Pancreas (tissue), 10 donors: ENCODE measurements at regions not wholly inside any gene's neighbourhood (a gene's known extent, or its start where the extent isn't known, plus 50 kb on each side); places are given as distances from the start of the nearest gene placed in this dataset.
A peak's percentile ranks its signal among the peaks of the same experiment; 100 is the strongest.

Experiments
- ATAC-seq, 4 donors: fragments of 200-7000 bp; cut with Tn5 transposase; one replicate each; pipeline versions ENCODE4 v1.8.0 to v1.9.1; 2020; ENCODE audit warnings: mild to moderate bottlenecking in 4 of 4, moderate library complexity in 4 of 4
- DNase-seq, 6 donors: peaks; one replicate each; pipeline ENCODE4 v3.0.0-alpha.2; 2020
- FAIRE-seq: peaks from 2 replicates; lab custom pipeline; 2012; peaks lifted over from hg19 to GRCh38; lab: Jason Lieb, UNC
- H3K27ac ChIP-seq, 4 donors: fragments of 200-600 bp; sonication (generic); 1 replicate in 3 of 4; 2 replicates in 1 of 4; pipeline versions ENCODE4 v1.5.0 to v1.8.0; 2020
- H3K27me3 ChIP-seq, 4 donors: fragments of 200-600 bp; one replicate each; pipeline ENCODE4 v1.8.0; 2021
- H3K36me3 ChIP-seq, 3 donors: fragments of 200-600 bp; sonication (generic) in 1 of 3; one replicate each; pipeline versions ENCODE4 v1.5.0 to v1.8.0; 2020 to 2021
- H3K4me1 ChIP-seq, 3 donors: fragments of 200-600 bp; one replicate each; pipeline ENCODE4 v1.8.0; 2021
- H3K4me3 ChIP-seq, 4 donors: fragments of 200-600 bp; sonication (generic) in 2 of 4; one replicate each; pipeline versions ENCODE4 v1.5.0 to v1.8.0; 2020 to 2021
- H3K9me3 ChIP-seq, 4 donors: fragments of 200-600 bp; one replicate each; pipeline ENCODE4 v1.8.0; 2021
- CTCF ChIP-seq, 4 donors: fragments of 200-600 bp; sonication (generic) in 3 of 4; IDR thresholded peaks; one replicate each; pipeline versions ENCODE4 v1.5.0 to v1.8.0; 2021; ENCODE audit warnings: antibody characterized with exemption in 4 of 4
- WGBS, 2 donors: extraction: QIAGEN DNeasy Blood & Tissue Kit; methylation state at CpG; one replicate each; pipeline ENCODE4 v1.1.7; 2013; 5-methylcytosine and 5-hydroxymethylcytosine counted together
- intact Hi-C, 3 donors: fragments of 100-400 bp; cut with DNase I; formaldehyde crosslinking; loops; one replicate each; pipeline versions ENCODE4 v1.11.1 to v1.14.2; 2022
- donor health status: healthy with polysubstance abuse.
- donor health status: DM: no; HTN: no; CAD: no; lungs with moderate emphysema.
- donor health status: DM: no; HTN: no; CAD: no.
- donor health status: control.
- donor health status: control.
- donor health status: Bipolar disorder and iron deficiency.
- donor health status: DM: yes; HTN: yes; CAD: no.
- donor health status: DM: no; HTN: no; CAD: no.
- donor health status: DM: no; HTN: no; CAD: no.
- donor health status: DM: yes; HTN: yes; CAD: no.

DNA sequence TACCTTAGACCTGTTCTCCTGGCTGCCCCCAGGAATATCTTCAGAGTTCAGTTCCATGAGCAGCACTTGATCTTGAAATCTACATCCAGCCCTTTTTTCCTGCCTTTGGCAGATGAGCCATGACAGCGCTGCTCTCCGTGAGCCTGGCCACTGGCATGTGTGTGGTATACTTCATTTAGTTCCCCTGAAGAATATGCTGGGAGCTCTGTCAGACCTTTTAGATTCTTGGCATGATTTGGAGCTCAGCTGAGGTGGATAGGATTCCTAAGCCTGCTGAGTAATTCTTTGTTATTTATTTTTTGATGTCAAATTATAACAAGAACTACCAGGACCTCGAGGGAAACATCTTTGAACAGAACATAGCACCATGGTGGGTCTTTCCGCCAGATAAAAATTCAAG, 121.7 kb downstream of the EDEM1 start:
- WGBS, 2 donors, result 73 to 74% methylated on average over 4 of the region's 4 CpGs
- TF ChIP-seq CTCF (IDR thresholded peaks at IDR 0.05), result no peak
- no peak for FAIRE-seq

GRCh38 chr3:5309602-5310001, 122.1 kb downstream of the EDEM1 start:
- Histone ChIP-seq H3K4me1 (no peaks in the 10 kb centered on the region), H3K27me3 (no peaks in the 10 kb centered on the region), H3K4me3 (no peak overlapping the region), H3K9me3 (no peaks in the 10 kb centered on the region), H3K36me3 (no peaks in the 10 kb centered on the region), H3K27ac (no peak overlapping the region)
- DNase-seq (no peak), ATAC-seq (peak in 1 of 4 donors; percentile 52), FAIRE-seq (no peak)
- TF ChIP-seq CTCF (IDR thresholded peaks at IDR 0.05), result no peak
- WGBS, 2 donors, result 18 to 23% methylated on average over 3 of the region's 3 CpGs
- intact Hi-C loops, result no loop called here

More for the DNA sequence above, 121.7 kb downstream of the EDEM1 start:
- H3K4me1 ChIP-seq, result no peaks in the 10 kb centered on the region
- no peak for DNase-seq
- no peak overlapping the region for H3K27ac ChIP-seq
- intact Hi-C loops, result no loop called here
- no peaks in the 10 kb centered on the region for H3K9me3 ChIP-seq
- ATAC-seq, result no peak
- no peaks in the 10 kb centered on the region for H3K36me3 ChIP-seq
- no peak overlapping the region for H3K4me3 ChIP-seq
- H3K27me3 ChIP-seq, result no peaks in the 10 kb centered on the region

- no peak for DNase-seq
- H3K4me1 ChIP-seq, result no peaks in the 10 kb centered on the region
- intact Hi-C loops, result no loop called here
- no peak overlapping the region for H3K4me3 ChIP-seq
- WGBS, 2 donors, result 96 to 97% methylated on average over 5 of the region's 5 CpGs
- TF ChIP-seq CTCF (IDR thresholded peaks at IDR 0.05), result no peak
- no peak for ATAC-seq
- H3K36me3 ChIP-seq, result no peaks in the 10 kb centered on the region
- FAIRE-seq, result no peak
- H3K27me3 ChIP-seq, result no peaks in the 10 kb centered on the region
- H3K27ac ChIP-seq, result no peak overlapping the region
- H3K9me3 ChIP-seq, result no peaks in the 10 kb centered on the region
Measured at GRCh38 chr3:5310509-5310908, 123.0 kb downstream of the EDEM1 start.

- FAIRE-seq (no peak), DNase-seq (no peak), ATAC-seq (no peak)
- Histone ChIP-seq H3K9me3 (no peaks in the 10 kb centered on the region), H3K27me3 (no peaks in the 10 kb centered on the region), H3K4me1 (no peaks in the 10 kb centered on the region), H3K27ac (no peak overlapping the region), H3K4me3 (no peak overlapping the region), H3K36me3 (no peaks in the 10 kb centered on the region)
- intact Hi-C loops, result no loop called here
- no peak for TF ChIP-seq CTCF (IDR thresholded peaks at IDR 0.05)
- 82 to 86% methylated on average over 3 of the region's 3 CpGs for WGBS, 2 donors
Measured at GRCh38 chr3:5312290-5312689, 124.8 kb downstream of the EDEM1 start.

DNA sequence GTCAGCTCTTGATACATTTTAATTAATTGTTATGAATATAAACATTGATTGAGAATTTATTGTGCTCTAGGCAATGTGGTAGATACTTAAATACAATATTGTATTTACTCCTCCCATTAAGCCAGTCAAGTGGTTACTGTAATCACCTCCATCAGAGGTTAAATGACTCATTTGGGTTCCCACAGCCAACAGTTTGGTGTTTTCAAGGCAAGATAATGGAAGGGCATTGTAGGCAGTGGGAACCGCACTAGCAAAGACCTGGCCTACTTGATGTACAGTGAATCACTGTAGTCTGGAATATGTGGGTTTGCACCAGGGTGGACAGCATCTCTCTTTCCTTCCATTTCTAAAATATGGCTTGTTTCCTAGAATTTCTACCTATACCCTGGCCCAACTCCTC, 127.4 kb downstream of the EDEM1 start:
- ATAC-seq, result no peak
- no peaks in the 10 kb centered on the region for H3K9me3 ChIP-seq
- H3K36me3 ChIP-seq, result no peaks in the 10 kb centered on the region
- DNase-seq, result no peak
- no peaks in the 10 kb centered on the region for H3K27me3 ChIP-seq
- WGBS, 2 donors, result 86 to 95% methylated on average over 1 of the region's 1 CpG
- H3K4me1 ChIP-seq, result no peaks in the 10 kb centered on the region
- intact Hi-C loops, result no loop called here
- no peak for FAIRE-seq
- TF ChIP-seq CTCF (IDR thresholded peaks at IDR 0.05), result no peak
- no peak overlapping the region for H3K4me3 ChIP-seq
- H3K27ac ChIP-seq, result no peak overlapping the region
